ENCODE measurements at regions not wholly inside any gene's neighbourhood (a gene's known extent, or its start where the extent isn't known, plus 50 kb on each side); places are given as distances from the start of the nearest gene placed in this dataset.
A peak's percentile ranks its signal among the peaks of the same experiment; 100 is the strongest.

- no peak for TF ChIP-seq ZNF532 (CRISPR knock-in tag; IDR thresholded peaks at IDR 0.05; ENCODE audit: borderline replicate concordance)
- TF ChIP-seq MXD4 (CRISPR knock-in tag; IDR thresholded peaks at IDR 0.05; ENCODE audit: borderline replicate concordance) = no peak
- no peak for TF ChIP-seq NR1H2 (CRISPR knock-in tag; IDR thresholded peaks at IDR 0.05)
- no peak for TF ChIP-seq ZSCAN18 (CRISPR knock-in tag; IDR thresholded peaks at IDR 0.05)
- TF ChIP-seq ATF3 (CRISPR knock-in tag; conservative IDR thresholded peaks at IDR 0.05) = no peak
Observed at GRCh38 chr1:67919274-67920072, 86.2 kb upstream of the GNG12 start (continued).

- no peaks in the 10 kb centered on the region for H3K36me3 Mint-ChIP-seq
- 0 out of 2 replicates have a peak overlapping the region, but pooled peaks have one; percentile 15 for H3K27ac Mint-ChIP-seq
- peaks cover 4% of the 10 kb centered on the region for H3K9me3 Mint-ChIP-seq
- no peaks in the 10 kb centered on the region; the same call in 1 of the 2 replicates for H3K27me3 Mint-ChIP-seq (ENCODE audit: low read depth)
- H3K4me1 Mint-ChIP-seq = no peaks in the 10 kb centered on the region; the same call in 1 of the 2 replicates
- no peak for ATAC-seq
- no peak for DNase-seq (ENCODE audit: low spot score)
- ChIA-PET CTCF (interaction anchor here (2.0 kb wide), 1 partner anchor 152 kb away, joined by 8 read pairs; no protein-coding TSS in a partner anchor), POLR2A (no interaction called here)
- H3K4me3 Mint-ChIP-seq = no peak overlapping the region
- TF ChIP-seq AR (CRISPR knock-in tag; IDR thresholded peaks at IDR 0.05) (no peak), FOXP1 (CRISPR knock-in tag; IDR thresholded peaks at IDR 0.05; ENCODE audit: borderline replicate concordance) (no peak), ZNF281 (CRISPR knock-in tag; IDR thresholded peaks at IDR 0.05) (no peak), NFYB (CRISPR knock-in tag; conservative IDR thresholded peaks at IDR 0.05; ENCODE audit: low read depth) (no peak), SMAD3 (CRISPR knock-in tag; IDR thresholded peaks at IDR 0.05; ENCODE audit: borderline replicate concordance) (no peak), ZNF425 (CRISPR knock-in tag; conservative IDR thresholded peaks at IDR 0.05) (no peak), PREB (CRISPR knock-in tag; IDR thresholded peaks at IDR 0.05; ENCODE audit: borderline replicate concordance) (no peak), JUN (CRISPR knock-in tag; IDR thresholded peaks at IDR 0.05) (no peak), ZNF263 (CRISPR knock-in tag; IDR thresholded peaks at IDR 0.05; ENCODE audit: low read depth) (no peak), EMX1 (CRISPR knock-in tag; IDR thresholded peaks at IDR 0.05) (no peak), ATF6 (CRISPR knock-in tag; IDR thresholded peaks at IDR 0.05) (no peak)
Observed at GRCh38 chr1:67918067-67918466, 84.8 kb upstream of the GNG12 start.

Data from WTC11 (cell line).